Tibial nerve (tissue), 4 donors: ENCODE measurements at regions not wholly inside any gene's neighbourhood (a gene's known extent, or its start where the extent isn't known, plus 50 kb on each side); places are given as distances from the start of the nearest gene placed in this dataset.
"Not testable (repeated sequence)": the region's sequence is repeated elsewhere in the genome, so short reads cannot be mapped to it uniquely, and the experiment has no call there.

Source experiments
- DNase-seq, 2 donors: peaks; one replicate each; pipeline ENCODE4 v3.0.0-alpha.2; 2019; ENCODE audit warnings: low spot score in 2 of 2
- H3K27ac ChIP-seq, 4 donors: fragments of 200-600 bp; sonication (generic) in 3 of 4; one replicate each; pipeline ENCODE4 v1.5.1; 2017 to 2019; ENCODE audit warnings: mild to moderate bottlenecking in 1 of 4
- H3K27me3 ChIP-seq, 2 donors: fragments of 200-600 bp; sonication (generic) in 1 of 2; one replicate each; pipeline versions ENCODE4 v1.5.1 to v1.6.0; 2017 to 2019
- H3K36me3 ChIP-seq, 3 donors: fragments of 200-600 bp; sonication (generic); one replicate each; pipeline ENCODE4 v1.5.1; 2018 to 2019
- H3K4me1 ChIP-seq, 4 donors: fragments of 200-600 bp; sonication (generic) in 3 of 4; one replicate each; pipeline ENCODE4 v1.5.1; 2017 to 2019
- H3K4me3 ChIP-seq, 4 donors: fragments of 200-600 bp; sonication (generic) in 3 of 4; one replicate each; pipeline ENCODE4 v1.5.1; 2017 to 2019; ENCODE audit warnings: mild to moderate bottlenecking in 1 of 4, moderate library complexity in 1 of 4
- H3K9me3 ChIP-seq, 4 donors: fragments of 200-600 bp; sonication (generic) in 3 of 4; one replicate each; pipeline ENCODE4 v1.5.1; 2017 to 2019
- CTCF ChIP-seq, 5 experiments: fragments of 200-600 bp in 3 of 5; fragments of 450-650 bp in 2 of 5; sonication (generic) in 3 of 5; IDR thresholded peaks; one replicate each; pipeline ENCODE4 v1.5.1; 2016 to 2019; ENCODE audit warnings: antibody characterized with exemption in 5 of 5, mild to moderate bottlenecking in 3 of 5, moderate library complexity in 2 of 5
- EP300 ChIP-seq, 2 donors: sonication (generic); formaldehyde crosslinking; IDR thresholded peaks; one replicate each; pipeline ENCODE4 v1.6.1; 2017; ENCODE audit warnings: antibody characterized with exemption in 2 of 2, mild to moderate bottlenecking in 1 of 2
- POLR2A ChIP-seq, 2 donors: fragments of 450-650 bp; IDR thresholded peaks; one replicate each; pipeline ENCODE4 v1.6.1; 2017; ENCODE audit warnings: antibody characterized with exemption in 2 of 2, mild to moderate bottlenecking in 2 of 2, moderate library complexity in 2 of 2
- WGBS, 2 donors: methylation state at CpG; one replicate each; pipeline ENCODE4 v1.1.5; 2018; 5-methylcytosine and 5-hydroxymethylcytosine counted together

- no peaks in the 10 kb centered on the region for H3K4me1 ChIP-seq
- no peaks in the 10 kb centered on the region for H3K27me3 ChIP-seq
- DNase-seq: no peak
- no peak overlapping the region for H3K27ac ChIP-seq
- H3K36me3 ChIP-seq: no peaks in the 10 kb centered on the region
- TF ChIP-seq POLR2A (IDR thresholded peaks at IDR 0.05) (no peak), CTCF (IDR thresholded peaks at IDR 0.05) (no peak), EP300 (IDR thresholded peaks at IDR 0.05) (no peak)
- H3K4me3 ChIP-seq: no peak overlapping the region
- H3K9me3 ChIP-seq: no peaks in the 10 kb centered on the region
- 83 to 84% methylated on average over 19 of the region's 19 CpGs for WGBS, 2 donors
Measured at GRCh38 chr10:2899246-2899951, 167.9 kb upstream of the PFKP start.

GRCh38 chr10:2898509-2898860, 168.9 kb upstream of the PFKP start:
- H3K4me3 ChIP-seq: no peak overlapping the region
- no peak overlapping the region for H3K27ac ChIP-seq
- H3K9me3 ChIP-seq: no peaks in the 10 kb centered on the region
- TF ChIP-seq POLR2A (IDR thresholded peaks at IDR 0.05) (no peak), CTCF (IDR thresholded peaks at IDR 0.05) (no peak), EP300 (IDR thresholded peaks at IDR 0.05) (no peak)
- DNase-seq: no peak
- H3K4me1 ChIP-seq: no peaks in the 10 kb centered on the region
- no peaks in the 10 kb centered on the region for H3K27me3 ChIP-seq
- 78 to 89% methylated on average over 5 to 6 of the region's 6 CpGs for WGBS, 2 donors
- H3K36me3 ChIP-seq: no peaks in the 10 kb centered on the region

- H3K27me3 ChIP-seq: no peaks in the 10 kb centered on the region
- H3K4me3 ChIP-seq: no peak overlapping the region
- DNase-seq: no peak
- H3K36me3 ChIP-seq: no peaks in the 10 kb centered on the region
- 67 to 70% methylated on average over 13 of the region's 13 CpGs for WGBS, 2 donors
- H3K27ac ChIP-seq: no peak overlapping the region
- no peaks in the 10 kb centered on the region for H3K9me3 ChIP-seq
- TF ChIP-seq EP300 (IDR thresholded peaks at IDR 0.05) (no peak), POLR2A (IDR thresholded peaks at IDR 0.05) (no peak), CTCF (IDR thresholded peaks at IDR 0.05) (no peak)
- H3K4me1 ChIP-seq: no peaks in the 10 kb centered on the region
Measured at GRCh38 chr10:2897619-2898508, 169.5 kb upstream of the PFKP start.

- H3K4me1 ChIP-seq, H3K27me3 ChIP-seq, DNase-seq, H3K27ac ChIP-seq, H3K9me3 ChIP-seq, H3K4me3 ChIP-seq, H3K36me3 ChIP-seq: not testable (repeated sequence)
- WGBS, 2 donors: 82 to 100% methylated on average over 1 of the region's 1 CpG
Measured at GRCh38 chr10:2896334-2896733, 171.0 kb upstream of the PFKP start.

- H3K27ac ChIP-seq: no peak overlapping the region
- no peaks in the 10 kb centered on the region for H3K27me3 ChIP-seq
- WGBS, 2 donors: 60 to 71% methylated on average over 19 to 22 of the region's 22 CpGs
- no peak overlapping the region for H3K4me3 ChIP-seq
- no peaks in the 10 kb centered on the region for H3K36me3 ChIP-seq
- H3K4me1 ChIP-seq: no peaks in the 10 kb centered on the region
- TF ChIP-seq POLR2A (IDR thresholded peaks at IDR 0.05) (no peak), EP300 (IDR thresholded peaks at IDR 0.05) (no peak), CTCF (IDR thresholded peaks at IDR 0.05) (no peak)
- no peak for DNase-seq
- H3K9me3 ChIP-seq: no peaks in the 10 kb centered on the region
Measured at GRCh38 chr10:2895594-2896196, 171.7 kb upstream of the PFKP start.
